ENCODE measurements at regions not wholly inside any gene's neighbourhood (a gene's known extent, or its start where the extent isn't known, plus 50 kb on each side); places are given as distances from the start of the nearest gene placed in this dataset.

GRCh38 chr12:88251798-88252197 is 109.7 kb downstream of the TMTC3 start:
- no peak overlapping the region for H3K27ac ChIP-seq (ENCODE audit: low read depth, low read length)
- no peaks in the 10 kb centered on the region for H3K36me3 ChIP-seq (ENCODE audit: control insufficient read depth in 3 of 3, insufficient read depth in 3 of 3, low read length in 3 of 3)
- H3K4me3 ChIP-seq (ENCODE audit: low read length in 3 of 3), result no peak overlapping the region
- H3K4me1 ChIP-seq (ENCODE audit: control insufficient read depth in 3 of 3, insufficient read depth in 3 of 3, low read length in 3 of 3), result no peaks in the 10 kb centered on the region
- no peak overlapping the region for H3K9ac ChIP-seq (ENCODE audit: low read depth in 1 of 3, low read length in 3 of 3)
- H3K27me3 ChIP-seq (ENCODE audit: control insufficient read depth in 3 of 3, insufficient read depth in 3 of 3, low read length in 3 of 3), result no peaks in the 10 kb centered on the region
- H3K9me3 ChIP-seq (ENCODE audit: control insufficient read depth in 3 of 3, low read length in 3 of 3), result no peaks in the 10 kb centered on the region

GRCh38 chr12:88253371-88253978 is 111.4 kb downstream of the TMTC3 start:
- Histone ChIP-seq H3K4me3 (ENCODE audit: low read length in 3 of 3) (no peak overlapping the region), H3K36me3 (ENCODE audit: control insufficient read depth in 3 of 3, insufficient read depth in 3 of 3, low read length in 3 of 3) (no peaks in the 10 kb centered on the region), H3K27me3 (ENCODE audit: control insufficient read depth in 3 of 3, insufficient read depth in 3 of 3, low read length in 3 of 3) (no peaks in the 10 kb centered on the region), H3K9ac (ENCODE audit: low read depth in 1 of 3, low read length in 3 of 3) (no peak overlapping the region), H3K27ac (ENCODE audit: low read depth, low read length) (no peak overlapping the region), H3K9me3 (ENCODE audit: control insufficient read depth in 3 of 3, low read length in 3 of 3) (no peaks in the 10 kb centered on the region), H3K4me1 (ENCODE audit: control insufficient read depth in 3 of 3, insufficient read depth in 3 of 3, low read length in 3 of 3) (no peaks in the 10 kb centered on the region)

- H3K9ac ChIP-seq (ENCODE audit: low read depth in 1 of 3, low read length in 3 of 3), result no peak overlapping the region
- H3K9me3 ChIP-seq (ENCODE audit: control insufficient read depth in 3 of 3, low read length in 3 of 3), result no peaks in the 10 kb centered on the region
- no peaks in the 10 kb centered on the region for H3K4me1 ChIP-seq (ENCODE audit: control insufficient read depth in 3 of 3, insufficient read depth in 3 of 3, low read length in 3 of 3)
- H3K27ac ChIP-seq (ENCODE audit: low read depth, low read length), result no peak overlapping the region
- H3K4me3 ChIP-seq (ENCODE audit: low read length in 3 of 3), result no peak overlapping the region
- no peaks in the 10 kb centered on the region for H3K27me3 ChIP-seq (ENCODE audit: control insufficient read depth in 3 of 3, insufficient read depth in 3 of 3, low read length in 3 of 3)
- H3K36me3 ChIP-seq (ENCODE audit: control insufficient read depth in 3 of 3, insufficient read depth in 3 of 3, low read length in 3 of 3), result no peaks in the 10 kb centered on the region
These were observed 113.1 kb downstream of the TMTC3 start for GRCh38 chr12:88255224-88255623.

- no peaks in the 10 kb centered on the region for H3K4me1 ChIP-seq (ENCODE audit: control insufficient read depth in 3 of 3, insufficient read depth in 3 of 3, low read length in 3 of 3)
- no peaks in the 10 kb centered on the region for H3K36me3 ChIP-seq (ENCODE audit: control insufficient read depth in 3 of 3, insufficient read depth in 3 of 3, low read length in 3 of 3)
- H3K27me3 ChIP-seq (ENCODE audit: control insufficient read depth in 3 of 3, insufficient read depth in 3 of 3, low read length in 3 of 3), result no peaks in the 10 kb centered on the region
- H3K9ac ChIP-seq (ENCODE audit: low read depth in 1 of 3, low read length in 3 of 3), result no peak overlapping the region
- H3K9me3 ChIP-seq (ENCODE audit: control insufficient read depth in 3 of 3, low read length in 3 of 3), result no peaks in the 10 kb centered on the region
- H3K27ac ChIP-seq (ENCODE audit: low read depth, low read length), result no peak overlapping the region
- no peak overlapping the region for H3K4me3 ChIP-seq (ENCODE audit: low read length in 3 of 3)
These were observed 113.7 kb downstream of the TMTC3 start for GRCh38 chr12:88255847-88256246.

- Histone ChIP-seq H3K9ac (ENCODE audit: low read depth in 1 of 3, low read length in 3 of 3) (no peak overlapping the region), H3K27me3 (ENCODE audit: control insufficient read depth in 3 of 3, insufficient read depth in 3 of 3, low read length in 3 of 3) (no peaks in the 10 kb centered on the region), H3K4me1 (ENCODE audit: control insufficient read depth in 3 of 3, insufficient read depth in 3 of 3, low read length in 3 of 3) (no peaks in the 10 kb centered on the region), H3K4me3 (ENCODE audit: low read length in 3 of 3) (no peak overlapping the region), H3K36me3 (ENCODE audit: control insufficient read depth in 3 of 3, insufficient read depth in 3 of 3, low read length in 3 of 3) (no peaks in the 10 kb centered on the region), H3K9me3 (ENCODE audit: control insufficient read depth in 3 of 3, low read length in 3 of 3) (no peaks in the 10 kb centered on the region), H3K27ac (ENCODE audit: low read depth, low read length) (no peak overlapping the region)
These were observed 116.3 kb downstream of the TMTC3 start for GRCh38 chr12:88258396-88258795.

GRCh38 chr12:88266806-88267360 is 124.8 kb downstream of the TMTC3 start:
- Histone ChIP-seq H3K9ac (ENCODE audit: low read depth in 1 of 3, low read length in 3 of 3) (no peak overlapping the region), H3K4me3 (ENCODE audit: low read length in 3 of 3) (no peak overlapping the region), H3K4me1 (ENCODE audit: control insufficient read depth in 3 of 3, insufficient read depth in 3 of 3, low read length in 3 of 3) (no peaks in the 10 kb centered on the region), H3K27me3 (ENCODE audit: control insufficient read depth in 3 of 3, insufficient read depth in 3 of 3, low read length in 3 of 3) (no peaks in the 10 kb centered on the region), H3K9me3 (ENCODE audit: control insufficient read depth in 3 of 3, low read length in 3 of 3) (no peaks in the 10 kb centered on the region), H3K27ac (ENCODE audit: low read depth, low read length) (no peak overlapping the region), H3K36me3 (ENCODE audit: control insufficient read depth in 3 of 3, insufficient read depth in 3 of 3, low read length in 3 of 3) (no peaks in the 10 kb centered on the region)

GRCh38 chr12:88267630-88268029 is 125.5 kb downstream of the TMTC3 start:
- Histone ChIP-seq H3K27ac (ENCODE audit: low read depth, low read length) (no peak overlapping the region), H3K4me3 (ENCODE audit: low read length in 3 of 3) (no peak overlapping the region), H3K9ac (ENCODE audit: low read depth in 1 of 3, low read length in 3 of 3) (no peak overlapping the region), H3K36me3 (ENCODE audit: control insufficient read depth in 3 of 3, insufficient read depth in 3 of 3, low read length in 3 of 3) (no peaks in the 10 kb centered on the region), H3K9me3 (ENCODE audit: control insufficient read depth in 3 of 3, low read length in 3 of 3) (no peaks in the 10 kb centered on the region), H3K4me1 (ENCODE audit: control insufficient read depth in 3 of 3, insufficient read depth in 3 of 3, low read length in 3 of 3) (no peaks in the 10 kb centered on the region), H3K27me3 (ENCODE audit: control insufficient read depth in 3 of 3, insufficient read depth in 3 of 3, low read length in 3 of 3) (no peaks in the 10 kb centered on the region)

- no peaks in the 10 kb centered on the region for H3K27me3 ChIP-seq (ENCODE audit: control insufficient read depth in 3 of 3, insufficient read depth in 3 of 3, low read length in 3 of 3)
- H3K27ac ChIP-seq (ENCODE audit: low read depth, low read length), result no peak overlapping the region
- H3K9me3 ChIP-seq (ENCODE audit: control insufficient read depth in 3 of 3, low read length in 3 of 3), result no peaks in the 10 kb centered on the region
- no peaks in the 10 kb centered on the region for H3K4me1 ChIP-seq (ENCODE audit: control insufficient read depth in 3 of 3, insufficient read depth in 3 of 3, low read length in 3 of 3)
- H3K9ac ChIP-seq (ENCODE audit: low read depth in 1 of 3, low read length in 3 of 3), result no peak overlapping the region
- no peaks in the 10 kb centered on the region for H3K36me3 ChIP-seq (ENCODE audit: control insufficient read depth in 3 of 3, insufficient read depth in 3 of 3, low read length in 3 of 3)
- H3K4me3 ChIP-seq (ENCODE audit: low read length in 3 of 3), result no peak overlapping the region
These were observed 130.3 kb downstream of the TMTC3 start for GRCh38 chr12:88272456-88272855.

- Histone ChIP-seq H3K9me3 (ENCODE audit: control insufficient read depth in 3 of 3, low read length in 3 of 3) (no peaks in the 10 kb centered on the region), H3K27me3 (ENCODE audit: control insufficient read depth in 3 of 3, insufficient read depth in 3 of 3, low read length in 3 of 3) (no peaks in the 10 kb centered on the region), H3K4me3 (ENCODE audit: low read length in 3 of 3) (no peak overlapping the region), H3K9ac (ENCODE audit: low read depth in 1 of 3, low read length in 3 of 3) (no peak overlapping the region), H3K4me1 (ENCODE audit: control insufficient read depth in 3 of 3, insufficient read depth in 3 of 3, low read length in 3 of 3) (no peaks in the 10 kb centered on the region), H3K27ac (ENCODE audit: low read depth, low read length) (no peak overlapping the region), H3K36me3 (ENCODE audit: control insufficient read depth in 3 of 3, insufficient read depth in 3 of 3, low read length in 3 of 3) (no peaks in the 10 kb centered on the region)
These were observed 131.3 kb downstream of the TMTC3 start for GRCh38 chr12:88273450-88273849.

- H3K27me3 ChIP-seq (ENCODE audit: control insufficient read depth in 3 of 3, insufficient read depth in 3 of 3, low read length in 3 of 3), result no peaks in the 10 kb centered on the region
- no peaks in the 10 kb centered on the region for H3K4me1 ChIP-seq (ENCODE audit: control insufficient read depth in 3 of 3, insufficient read depth in 3 of 3, low read length in 3 of 3)
- H3K36me3 ChIP-seq (ENCODE audit: control insufficient read depth in 3 of 3, insufficient read depth in 3 of 3, low read length in 3 of 3), result no peaks in the 10 kb centered on the region
- no peaks in the 10 kb centered on the region for H3K9me3 ChIP-seq (ENCODE audit: control insufficient read depth in 3 of 3, low read length in 3 of 3)
- H3K4me3 ChIP-seq (ENCODE audit: low read length in 3 of 3), result no peak overlapping the region
- no peak overlapping the region for H3K9ac ChIP-seq (ENCODE audit: low read depth in 1 of 3, low read length in 3 of 3)
- H3K27ac ChIP-seq (ENCODE audit: low read depth, low read length), result no peak overlapping the region
These were observed 131.8 kb downstream of the TMTC3 start for GRCh38 chr12:88273875-88274274.
